ENCODE measurements at regions not wholly inside any gene's neighbourhood (a gene's known extent, or its start where the extent isn't known, plus 50 kb on each side); places are given as distances from the start of the nearest gene placed in this dataset.

GRCh38 chr21:35201288-35201687, 152.2 kb upstream of the RUNX1 start:
- TF ChIP-seq CREB5 (CRISPR knock-in tag; IDR thresholded peaks at IDR 0.05; ENCODE audit: low read depth) (no peak), PATZ1 (CRISPR knock-in tag; IDR thresholded peaks at IDR 0.05; ENCODE audit: borderline replicate concordance) (no peak), ZC3H10 (CRISPR knock-in tag; IDR thresholded peaks at IDR 0.05) (no peak), ZFP30 (CRISPR knock-in tag; IDR thresholded peaks at IDR 0.05) (no peak), TOX (CRISPR knock-in tag; IDR thresholded peaks at IDR 0.05; ENCODE audit: borderline replicate concordance) (no peak), ARNTL (CRISPR knock-in tag; IDR thresholded peaks at IDR 0.05; ENCODE audit: borderline replicate concordance, low read depth) (no peak), OSR1 (CRISPR knock-in tag; IDR thresholded peaks at IDR 0.05) (no peak)

Data from SK-N-SH treated with all-trans-retinoic acid at 6 μM for 48 hours (cell line).